CD4-positive, alpha-beta memory T cell (primary cell): ENCODE measurements at regions not wholly inside any gene's neighbourhood (a gene's known extent, or its start where the extent isn't known, plus 50 kb on each side); places are given as distances from the start of the nearest gene placed in this dataset.
"Not testable (repeated sequence)": the region's sequence is repeated elsewhere in the genome, so short reads cannot be mapped to it uniquely, and the experiment has no call there.

ENCODE experiments used
- CTCF ChIA-PET: fragments of 350-600 bp; sonication (Branson Sonifier 250); formaldehyde crosslinking; loops from one replicate; lab custom pipeline; 2021; ENCODE audit warnings: inconsistent platforms; ENCODE audit not compliant: partially characterized antibody; lab: Charles Lee
- POLR2A ChIA-PET: fragments of 350-600 bp; sonication (Branson Sonifier 250); formaldehyde crosslinking; loops from one replicate; lab custom pipeline; 2021; ENCODE audit not compliant: partially characterized antibody; lab: Charles Lee
- DNase-seq, 5 donors: peaks; one replicate each; pipeline versions ENCODE4 v3.0.0 to v3.0.0-alpha.2; 2020 to 2022; ENCODE audit warnings: mixed read lengths in 1 of 5
- H3K27ac ChIP-seq: one replicate; pipeline ENCODE4 v1.7.0; 2013; ENCODE audit warnings: low read depth, low read length
- H3K27me3 ChIP-seq: 2 replicates; pipeline ENCODE4 v1.7.0; 2013; ENCODE audit warnings: mild to moderate bottlenecking, low read length, moderate library complexity; ENCODE audit not compliant: insufficient read depth
- H3K36me3 ChIP-seq: 2 replicates; pipeline ENCODE4 v1.7.0; 2013; ENCODE audit warnings: mild to moderate bottlenecking, low read length, moderate library complexity; ENCODE audit not compliant: insufficient read depth
- H3K4me1 ChIP-seq: 2 replicates; pipeline ENCODE4 v1.7.0; 2013; ENCODE audit warnings: mild to moderate bottlenecking, low read length, moderate library complexity; ENCODE audit not compliant: insufficient read depth
- H3K4me3 ChIP-seq, 2 donors: one replicate each; pipeline ENCODE4 v1.7.0; 2013; ENCODE audit warnings: low read length in 2 of 2, mild to moderate bottlenecking in 1 of 2
- H3K9me3 ChIP-seq, 2 donors: one replicate each; pipeline ENCODE4 v1.7.0; 2013; ENCODE audit warnings: low read length in 2 of 2, control low read depth in 1 of 2; ENCODE audit not compliant: control insufficient read depth in 1 of 2
- H3K27ac Mint-ChIP-seq, 7 donors: one replicate each; pipeline ENCODE4 v1.8.0; 2020 to 2021; ENCODE audit warnings: mixed read lengths in 7 of 7, mild to moderate bottlenecking in 6 of 7, inconsistent platforms in 3 of 7, moderate library complexity in 3 of 7
- H3K27me3 Mint-ChIP-seq, 2 donors: one replicate each; pipeline ENCODE4 v1.8.0; 2020 to 2021; ENCODE audit warnings: mixed read lengths in 2 of 2
- H3K36me3 Mint-ChIP-seq, 2 donors: one replicate each; pipeline ENCODE4 v1.8.0; 2020 to 2021; ENCODE audit warnings: mixed read lengths in 2 of 2, inconsistent platforms in 1 of 2, mild to moderate bottlenecking in 1 of 2
- H3K4me1 Mint-ChIP-seq, 4 donors: one replicate each; pipeline ENCODE4 v1.8.0; 2020 to 2021; ENCODE audit warnings: mixed read lengths in 4 of 4, mild to moderate bottlenecking in 1 of 4
- H3K4me3 Mint-ChIP-seq, 8 donors: one replicate each; pipeline ENCODE4 v1.8.0; 2020 to 2021; ENCODE audit warnings: mixed read lengths in 8 of 8, mild to moderate bottlenecking in 7 of 8, moderate library complexity in 6 of 8, inconsistent platforms in 3 of 8
- H3K9me3 Mint-ChIP-seq, 8 donors: one replicate each; pipeline ENCODE4 v1.8.0; 2020 to 2021; ENCODE audit warnings: mixed read lengths in 8 of 8, mild to moderate bottlenecking in 5 of 8, inconsistent platforms in 3 of 8, moderate library complexity in 1 of 8
- intact Hi-C: fragments of 100-400 bp; cut with micrococcal nuclease; formaldehyde crosslinking; loops from one replicate; pipeline ENCODE4 v1.15.1; 2023

DNA sequence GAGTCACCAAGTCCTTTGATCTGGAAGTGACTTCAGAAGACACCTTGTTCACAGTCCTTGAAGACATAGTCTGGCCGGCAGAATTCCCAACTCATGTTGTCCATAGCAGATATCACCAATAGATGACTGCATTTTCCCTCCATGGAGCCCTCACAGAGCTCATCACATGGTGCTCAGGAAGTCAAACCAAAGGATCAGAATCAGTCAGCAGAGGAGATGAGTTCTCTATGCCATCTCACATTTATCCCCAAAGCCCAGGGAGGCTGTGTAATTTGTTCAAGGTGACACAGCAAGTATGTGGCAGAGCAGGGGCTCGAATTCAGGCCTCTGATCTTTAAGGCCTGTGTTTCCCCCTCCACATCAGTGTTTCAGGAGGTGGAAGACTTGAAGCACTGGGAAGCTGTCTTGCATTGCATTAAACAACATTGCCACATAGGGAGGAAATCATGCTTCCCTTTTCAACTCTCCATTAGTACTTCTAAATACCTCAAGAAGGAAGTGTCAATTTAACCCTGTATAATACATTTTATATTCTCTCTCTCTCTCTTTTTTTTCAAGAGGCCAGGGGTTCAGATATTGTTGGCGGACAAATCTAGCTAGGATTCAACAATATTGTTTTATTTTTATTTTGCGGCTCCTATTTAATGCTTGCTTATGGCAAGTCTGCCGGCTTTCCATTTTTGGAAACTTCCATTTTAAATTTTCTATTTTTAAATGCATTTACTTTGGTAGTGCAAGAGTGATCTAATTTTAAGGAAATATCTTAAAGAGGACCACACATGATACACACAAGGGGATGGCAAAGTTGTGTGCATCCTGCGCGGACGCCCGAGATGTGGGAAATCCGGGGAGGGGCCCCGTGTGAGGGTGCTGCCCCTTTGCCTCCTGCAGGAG is 61.9 kb downstream of the NPIPB5 start:
- H3K4me3 Mint-ChIP-seq, H3K9me3 ChIP-seq, DNase-seq, H3K4me1 Mint-ChIP-seq, H3K27ac ChIP-seq, H3K27me3 Mint-ChIP-seq, CTCF ChIA-PET, H3K27ac Mint-ChIP-seq, POLR2A ChIA-PET, H3K4me3 ChIP-seq, H3K36me3 Mint-ChIP-seq, H3K27me3 ChIP-seq, H3K9me3 Mint-ChIP-seq, H3K4me1 ChIP-seq, intact Hi-C loops, H3K36me3 ChIP-seq: not testable (repeated sequence)

DNA sequence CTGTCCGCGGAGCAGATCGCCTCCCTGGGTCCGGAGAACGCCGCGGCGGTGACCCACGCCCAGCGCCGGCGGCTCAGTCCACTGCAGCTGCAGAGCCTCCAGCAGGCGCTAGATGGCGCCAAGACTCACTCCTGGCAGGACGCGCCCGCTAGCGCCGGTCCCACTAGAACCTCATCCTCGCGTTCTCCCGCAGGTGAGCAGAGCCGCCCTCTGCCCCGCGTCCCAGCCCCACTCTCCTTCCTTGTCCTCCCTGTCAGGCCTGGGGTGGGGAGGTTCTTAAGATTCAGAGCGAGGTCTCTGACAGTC is 62.5 kb downstream of the NPIPB5 start:
- CTCF ChIA-PET, H3K9me3 Mint-ChIP-seq, H3K4me1 ChIP-seq, H3K27ac ChIP-seq, H3K27me3 ChIP-seq, H3K4me3 ChIP-seq, H3K4me3 Mint-ChIP-seq, DNase-seq, intact Hi-C loops, H3K27me3 Mint-ChIP-seq, POLR2A ChIA-PET, H3K27ac Mint-ChIP-seq, H3K9me3 ChIP-seq, H3K36me3 ChIP-seq, H3K4me1 Mint-ChIP-seq, H3K36me3 Mint-ChIP-seq: not testable (repeated sequence)

GRCh38 chr16:22576506-22576905 is 65.8 kb downstream of the NPIPB5 start:
- H3K27me3 Mint-ChIP-seq, H3K4me1 ChIP-seq, H3K9me3 ChIP-seq, H3K27me3 ChIP-seq, H3K4me3 ChIP-seq, CTCF ChIA-PET, H3K27ac Mint-ChIP-seq, H3K36me3 Mint-ChIP-seq, DNase-seq, H3K36me3 ChIP-seq, H3K4me3 Mint-ChIP-seq, POLR2A ChIA-PET, H3K27ac ChIP-seq, intact Hi-C loops, H3K4me1 Mint-ChIP-seq, H3K9me3 Mint-ChIP-seq: not testable (repeated sequence)

GRCh38 chr16:22583195-22583594 is 72.5 kb downstream of the NPIPB5 start:
- CTCF ChIA-PET, POLR2A ChIA-PET, H3K4me1 Mint-ChIP-seq, H3K4me3 Mint-ChIP-seq, intact Hi-C loops, H3K9me3 Mint-ChIP-seq, H3K27me3 Mint-ChIP-seq, H3K27ac ChIP-seq, H3K27ac Mint-ChIP-seq, H3K4me1 ChIP-seq, H3K9me3 ChIP-seq, H3K36me3 Mint-ChIP-seq, H3K4me3 ChIP-seq, H3K27me3 ChIP-seq, DNase-seq, H3K36me3 ChIP-seq: not testable (repeated sequence)

- H3K4me3 Mint-ChIP-seq, H3K27me3 Mint-ChIP-seq: not testable (repeated sequence)
These were observed 73.8 kb downstream of the NPIPB5 start for GRCh38 chr16:22584459-22584858.

DNA sequence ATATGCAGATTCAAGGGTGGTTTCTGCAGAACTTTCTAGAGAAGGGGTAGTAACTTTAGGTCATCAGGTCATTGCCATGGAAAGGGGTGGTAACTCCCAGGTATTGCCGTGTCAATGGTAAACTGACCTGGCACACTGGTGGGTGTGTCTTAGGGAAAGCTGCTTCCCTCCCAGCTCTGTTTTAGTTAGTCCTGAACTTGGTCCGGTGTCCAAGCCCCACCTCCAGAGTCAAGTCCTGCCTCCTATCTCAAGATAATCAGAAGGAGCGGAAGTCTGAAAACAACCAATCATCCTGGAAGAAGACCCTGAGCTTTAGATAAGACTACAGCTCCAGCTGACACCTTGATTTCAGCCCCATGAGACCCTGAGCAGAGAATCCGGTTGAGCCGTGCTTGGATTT is 74.2 kb downstream of the NPIPB5 start:
- CTCF ChIA-PET, H3K4me3 Mint-ChIP-seq, H3K4me3 ChIP-seq, DNase-seq, POLR2A ChIA-PET, H3K9me3 Mint-ChIP-seq, H3K4me1 ChIP-seq, H3K27me3 ChIP-seq, H3K4me1 Mint-ChIP-seq, H3K27me3 Mint-ChIP-seq, H3K27ac Mint-ChIP-seq, H3K36me3 ChIP-seq, H3K36me3 Mint-ChIP-seq, H3K27ac ChIP-seq, intact Hi-C loops, H3K9me3 ChIP-seq: not testable (repeated sequence)

More at GRCh38 chr16:22584459-22584858, 73.8 kb downstream of the NPIPB5 start:
- H3K9me3 Mint-ChIP-seq, H3K27ac ChIP-seq, POLR2A ChIA-PET, intact Hi-C loops, H3K27ac Mint-ChIP-seq, H3K4me1 ChIP-seq, DNase-seq, H3K27me3 ChIP-seq, H3K36me3 ChIP-seq, H3K4me3 ChIP-seq, H3K9me3 ChIP-seq, CTCF ChIA-PET, H3K36me3 Mint-ChIP-seq, H3K4me1 Mint-ChIP-seq: not testable (repeated sequence)

DNA sequence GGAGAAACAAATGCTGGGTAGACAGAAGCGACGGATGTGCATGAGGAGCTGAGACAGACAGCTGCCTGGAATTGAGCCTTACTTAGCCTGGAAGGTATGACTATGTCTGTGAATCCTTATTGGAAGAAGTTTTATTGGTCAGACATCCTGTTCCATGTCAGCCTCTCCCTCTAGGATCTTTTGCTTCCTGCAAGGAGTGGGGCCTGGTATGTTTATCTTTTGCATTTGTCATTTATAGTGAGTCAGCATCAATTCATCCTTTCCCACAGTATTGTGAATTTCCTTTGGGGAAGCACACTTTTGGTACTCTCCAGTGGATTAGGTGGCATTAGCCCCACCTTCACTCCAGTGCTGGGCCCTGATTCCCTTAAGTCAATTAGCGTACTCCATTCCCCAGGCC is 74.7 kb downstream of the NPIPB5 start:
- POLR2A ChIA-PET, H3K9me3 ChIP-seq, H3K27me3 ChIP-seq, H3K4me1 Mint-ChIP-seq, H3K4me3 ChIP-seq, H3K4me3 Mint-ChIP-seq, DNase-seq, H3K27ac Mint-ChIP-seq, H3K27me3 Mint-ChIP-seq, H3K27ac ChIP-seq, H3K9me3 Mint-ChIP-seq, H3K36me3 ChIP-seq, H3K4me1 ChIP-seq, intact Hi-C loops, H3K36me3 Mint-ChIP-seq, CTCF ChIA-PET: not testable (repeated sequence)

DNA sequence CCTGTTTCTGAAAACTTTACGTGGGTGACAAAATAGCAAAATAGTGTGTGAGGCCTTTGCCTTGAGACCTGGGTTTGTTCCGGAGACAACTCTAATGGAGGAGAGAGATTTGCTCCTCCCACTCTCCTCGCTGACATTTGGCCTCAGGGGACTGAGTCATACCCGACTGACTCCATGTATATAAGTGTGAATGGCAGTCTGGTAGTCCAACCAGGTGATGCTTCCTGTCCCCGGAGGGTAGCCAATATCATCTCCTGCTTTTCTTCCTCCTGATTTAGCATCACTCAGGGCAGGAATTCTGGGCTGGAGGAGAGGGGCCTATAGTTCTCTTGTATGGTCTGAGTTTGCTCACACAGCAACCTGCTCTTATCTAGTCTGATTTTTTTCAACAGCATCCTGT is 76.0 kb downstream of the NPIPB5 start:
- H3K4me3 Mint-ChIP-seq, intact Hi-C loops, H3K36me3 ChIP-seq: not testable (repeated sequence)

More for the DNA sequence above, 76.0 kb downstream of the NPIPB5 start:
- H3K27me3 ChIP-seq, H3K9me3 Mint-ChIP-seq, H3K9me3 ChIP-seq, H3K36me3 Mint-ChIP-seq, H3K27ac ChIP-seq, POLR2A ChIA-PET, H3K27ac Mint-ChIP-seq, DNase-seq, H3K4me1 ChIP-seq, CTCF ChIA-PET, H3K4me3 ChIP-seq, H3K4me1 Mint-ChIP-seq, H3K27me3 Mint-ChIP-seq: not testable (repeated sequence)
